PFSK-1 (cell line): ENCODE measurements at regions not wholly inside any gene's neighbourhood (a gene's known extent, or its start where the extent isn't known, plus 50 kb on each side); places are given as distances from the start of the nearest gene placed in this dataset.

Experiments
- FOXP2 ChIP-seq: optimal IDR thresholded peaks from 2 replicates; pipeline ENCODE3; 2011; ENCODE audit warnings: borderline replicate concordance, control low read depth, inconsistent platforms; ENCODE audit not compliant: insufficient read depth; ENCODE audit errors: extremely low read length, extremely low read depth
- POLR2AphosphoS5 ChIP-seq: IDR thresholded peaks from 2 replicates; pipeline ENCODE4 v1.6.1; 2012; ENCODE audit warnings: low read depth, mild to moderate bottlenecking, control low read depth, low read length, moderate library complexity
- SIN3A ChIP-seq: IDR thresholded peaks from 2 replicates; pipeline ENCODE4 v1.6.1; 2012; ENCODE audit warnings: mild to moderate bottlenecking, low read length, moderate library complexity, borderline replicate concordance; ENCODE audit not compliant: insufficient read depth
- TAF1 ChIP-seq: IDR thresholded peaks from 2 replicates; pipeline ENCODE4 v1.6.1; 2012; ENCODE audit warnings: low read length, control low read depth, borderline replicate concordance; ENCODE audit not compliant: insufficient read depth
- TF ChIP-seq, protein P1 (sequence below), 2 experiments: IDR thresholded peaks; 2 replicates each; pipeline versions ENCODE4 v1.6.1 to v1.8.0; 2011 to 2012; ENCODE audit warnings: low read depth in 2 of 2, low read length in 2 of 2, control low read depth in 1 of 2, inconsistent platforms in 1 of 2, mild to moderate bottlenecking in 1 of 2, moderate library complexity in 1 of 2; ENCODE audit not compliant: insufficient read depth in 1 of 2

DNA sequence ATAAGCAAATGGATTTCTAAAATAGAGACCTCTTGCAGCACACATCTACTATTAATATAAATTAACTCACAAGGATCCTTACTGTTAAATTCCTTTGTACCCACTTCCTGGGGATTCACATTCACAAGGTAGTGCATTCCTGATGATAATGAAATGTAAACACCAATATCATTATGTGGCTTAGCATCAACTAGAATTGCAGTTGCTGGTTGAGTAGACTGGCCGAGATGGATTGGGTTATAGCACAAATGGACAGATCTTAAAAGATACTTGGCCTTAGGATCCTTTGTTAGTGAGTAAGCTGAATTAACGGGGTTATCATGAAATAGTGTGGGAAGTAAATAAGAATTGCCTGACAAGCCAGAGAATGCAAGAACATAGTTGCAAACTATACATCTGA is 369.1 kb downstream of the AEBP2 start:
- no peak for TF ChIP-seq TAF1
- TF ChIP-seq FOXP2 = no peak

DNA sequence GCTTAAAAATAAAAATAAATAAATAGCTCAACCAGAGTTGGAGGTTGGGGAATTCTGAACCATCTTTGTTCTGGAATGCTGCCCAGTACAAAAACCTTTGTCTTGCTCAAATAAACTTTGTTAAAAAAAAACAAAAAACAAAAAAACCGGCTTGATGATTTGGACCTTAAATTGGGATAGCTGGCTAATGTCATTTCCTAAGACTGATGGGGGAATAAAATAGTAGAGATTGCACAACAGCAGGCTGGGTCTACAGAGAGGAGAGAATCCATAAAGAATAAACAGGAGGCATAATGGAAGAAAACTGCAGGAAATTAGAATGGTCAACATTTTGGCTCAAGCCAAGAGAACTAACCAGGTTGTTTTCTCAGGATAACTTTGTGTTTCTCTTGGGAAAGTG is 370.9 kb downstream of the AEBP2 start:
- no peak for TF ChIP-seq SIN3A
- no peak for TF ChIP-seq POLR2AphosphoS5
- TF ChIP-seq FOXP2 = no peak
- no peak for TF ChIP-seq TAF1
- TF ChIP-seq, protein P1, sequence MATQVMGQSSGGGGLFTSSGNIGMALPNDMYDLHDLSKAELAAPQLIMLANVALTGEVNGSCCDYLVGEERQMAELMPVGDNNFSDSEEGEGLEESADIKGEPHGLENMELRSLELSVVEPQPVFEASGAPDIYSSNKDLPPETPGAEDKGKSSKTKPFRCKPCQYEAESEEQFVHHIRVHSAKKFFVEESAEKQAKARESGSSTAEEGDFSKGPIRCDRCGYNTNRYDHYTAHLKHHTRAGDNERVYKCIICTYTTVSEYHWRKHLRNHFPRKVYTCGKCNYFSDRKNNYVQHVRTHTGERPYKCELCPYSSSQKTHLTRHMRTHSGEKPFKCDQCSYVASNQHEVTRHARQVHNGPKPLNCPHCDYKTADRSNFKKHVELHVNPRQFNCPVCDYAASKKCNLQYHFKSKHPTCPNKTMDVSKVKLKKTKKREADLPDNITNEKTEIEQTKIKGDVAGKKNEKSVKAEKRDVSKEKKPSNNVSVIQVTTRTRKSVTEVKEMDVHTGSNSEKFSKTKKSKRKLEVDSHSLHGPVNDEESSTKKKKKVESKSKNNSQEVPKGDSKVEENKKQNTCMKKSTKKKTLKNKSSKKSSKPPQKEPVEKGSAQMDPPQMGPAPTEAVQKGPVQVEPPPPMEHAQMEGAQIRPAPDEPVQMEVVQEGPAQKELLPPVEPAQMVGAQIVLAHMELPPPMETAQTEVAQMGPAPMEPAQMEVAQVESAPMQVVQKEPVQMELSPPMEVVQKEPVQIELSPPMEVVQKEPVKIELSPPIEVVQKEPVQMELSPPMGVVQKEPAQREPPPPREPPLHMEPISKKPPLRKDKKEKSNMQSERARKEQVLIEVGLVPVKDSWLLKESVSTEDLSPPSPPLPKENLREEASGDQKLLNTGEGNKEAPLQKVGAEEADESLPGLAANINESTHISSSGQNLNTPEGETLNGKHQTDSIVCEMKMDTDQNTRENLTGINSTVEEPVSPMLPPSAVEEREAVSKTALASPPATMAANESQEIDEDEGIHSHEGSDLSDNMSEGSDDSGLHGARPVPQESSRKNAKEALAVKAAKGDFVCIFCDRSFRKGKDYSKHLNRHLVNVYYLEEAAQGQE (IDR thresholded peaks at IDR 0.05; ENCODE audit: insufficient read depth in 1 of 2, low read depth in 2 of 2, low read length in 2 of 2) = no peak

DNA sequence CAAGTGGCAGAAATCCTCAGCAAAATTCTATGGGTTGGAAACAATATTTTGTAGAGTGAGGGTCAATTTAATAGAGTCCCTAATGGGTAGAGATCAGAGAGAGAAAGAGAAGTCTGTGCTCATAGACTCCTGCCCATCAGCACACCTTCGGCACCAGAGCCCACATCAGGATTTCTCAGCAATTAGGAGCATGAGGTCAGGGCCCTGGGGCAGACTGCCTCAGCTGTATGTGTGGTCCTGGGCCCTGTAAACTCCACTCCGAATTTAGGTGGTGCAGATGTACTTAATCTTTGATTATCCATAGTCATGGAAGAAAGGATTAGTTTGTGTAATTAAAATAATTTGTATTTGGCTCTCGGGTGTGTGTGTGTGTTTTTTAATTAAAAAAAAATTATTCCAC is 372.6 kb downstream of the AEBP2 start:
- TF ChIP-seq, protein P1 (IDR thresholded peaks at IDR 0.05; ENCODE audit: insufficient read depth in 1 of 2, low read depth in 2 of 2, low read length in 2 of 2) = no peak
- TF ChIP-seq FOXP2 = no peak
- no peak for TF ChIP-seq TAF1
- no peak for TF ChIP-seq POLR2AphosphoS5
- no peak for TF ChIP-seq SIN3A

DNA sequence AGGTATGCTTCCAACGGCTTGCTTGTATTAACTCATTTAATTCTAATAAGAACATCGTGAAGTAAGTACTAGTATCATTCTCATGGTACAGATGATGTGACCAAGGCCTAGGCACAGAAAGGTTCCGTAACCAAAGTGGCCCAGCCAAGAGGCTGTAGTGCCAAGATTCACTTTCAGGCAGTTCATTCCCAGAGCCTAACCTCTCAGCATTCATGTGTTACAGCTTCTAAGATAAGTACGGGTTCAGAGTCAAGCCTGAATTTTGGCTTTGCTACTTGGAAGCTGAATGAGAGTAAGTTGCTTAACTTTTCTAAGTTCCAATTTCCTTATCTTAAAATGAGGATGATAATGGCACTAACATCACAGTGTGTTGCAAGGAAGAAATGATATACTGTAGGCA is 379.9 kb downstream of the AEBP2 start:
- no peak for TF ChIP-seq SIN3A
- no peak for TF ChIP-seq FOXP2
- TF ChIP-seq, protein P1 (IDR thresholded peaks at IDR 0.05; ENCODE audit: insufficient read depth in 1 of 2, low read depth in 2 of 2, low read length in 2 of 2) = no peak
- TF ChIP-seq TAF1 = no peak
- TF ChIP-seq POLR2AphosphoS5 = no peak

DNA sequence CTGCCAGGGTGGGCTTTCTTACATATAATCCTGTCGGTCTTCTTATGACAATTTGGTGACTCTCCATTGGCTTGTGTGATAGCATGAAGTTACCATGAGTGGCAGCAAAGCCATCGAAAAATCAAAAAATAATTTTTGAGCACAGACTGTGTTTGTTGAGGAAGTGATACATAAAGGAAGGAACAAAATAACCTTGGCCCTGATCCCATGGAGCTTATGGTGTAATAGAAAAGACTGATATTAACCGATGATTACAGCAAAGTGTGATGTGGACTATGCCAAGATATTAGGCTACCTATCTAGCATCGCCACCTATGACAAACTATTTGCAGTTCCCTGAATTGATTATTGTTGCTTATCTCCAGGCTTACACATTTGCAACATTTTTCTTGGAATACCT is 383.2 kb downstream of the AEBP2 start:
- TF ChIP-seq POLR2AphosphoS5 (no peak), SIN3A (no peak), FOXP2 (no peak), TAF1 (no peak)
- TF ChIP-seq, protein P1 (IDR thresholded peaks at IDR 0.05; ENCODE audit: insufficient read depth in 1 of 2, low read depth in 2 of 2, low read length in 2 of 2) = no peak
